Astrocyte (in vitro differentiated cells and primary cell): ENCODE measurements at regions not wholly inside any gene's neighbourhood (a gene's known extent, or its start where the extent isn't known, plus 50 kb on each side); places are given as distances from the start of the nearest gene placed in this dataset.
"Not testable (repeated sequence)": the region's sequence is repeated elsewhere in the genome, so short reads cannot be mapped to it uniquely, and the experiment has no call there.

ENCODE experiments used
- DNase-seq: peaks from one replicate; pipeline ENCODE4 v3.0.0-alpha.2; 2010; ENCODE audit warnings: low read depth
- FAIRE-seq: peaks from 2 replicates; lab custom pipeline; 2011; peaks lifted over from hg19 to GRCh38; lab: Jason Lieb, UNC
- H2AFZ ChIP-seq: 2 replicates; pipeline ENCODE4 v1.6.0; 2012; ENCODE audit warnings: low read depth, low read length, inconsistent platforms
- H3K27ac ChIP-seq: 2 replicates; pipeline ENCODE4 v1.5.1; 2011; ENCODE audit warnings: low read depth, low read length, inconsistent platforms
- H3K27me3 ChIP-seq: 2 replicates; pipeline ENCODE4 v1.6.0; 2011; ENCODE audit warnings: low read length, inconsistent platforms; ENCODE audit not compliant: insufficient read depth
- H3K36me3 ChIP-seq: 2 replicates; pipeline ENCODE4 v1.5.1; 2011; ENCODE audit warnings: low read length, inconsistent platforms; ENCODE audit not compliant: insufficient read depth
- H3K4me1 ChIP-seq: 2 replicates; pipeline ENCODE4 v1.5.1; 2011; ENCODE audit warnings: low read length, inconsistent platforms; ENCODE audit not compliant: insufficient read depth
- H3K4me2 ChIP-seq: 2 replicates; pipeline ENCODE4 v1.6.0; 2012; ENCODE audit warnings: low read length, inconsistent platforms
- H3K4me3 ChIP-seq: 2 replicates; pipeline ENCODE4 v1.5.1; 2011; ENCODE audit warnings: low read depth, mild to moderate bottlenecking, low read length, inconsistent platforms; ENCODE audit not compliant: insufficient read depth
- H3K79me2 ChIP-seq: 2 replicates; pipeline ENCODE4 v1.6.0; 2012; ENCODE audit warnings: mild to moderate bottlenecking, low read length, inconsistent platforms; ENCODE audit not compliant: insufficient read depth
- H3K9ac ChIP-seq: 2 replicates; pipeline ENCODE4 v1.6.0; 2012; ENCODE audit warnings: mild to moderate bottlenecking, low read length, inconsistent platforms
- H3K9me3 ChIP-seq: 2 replicates; pipeline ENCODE4 v1.5.1; 2012; ENCODE audit warnings: low read depth, mild to moderate bottlenecking, low read length, inconsistent platforms; ENCODE audit not compliant: insufficient read depth
- H4K20me1 ChIP-seq: 2 replicates; pipeline ENCODE4 v1.6.0; 2012; ENCODE audit warnings: low read length, inconsistent platforms; ENCODE audit not compliant: insufficient read depth
- H3K27ac Mint-ChIP-seq: one replicate; pipeline ENCODE4 v1.8.0; 2021; ENCODE audit warnings: mild to moderate bottlenecking, mixed read lengths; ENCODE audit not compliant: unreplicated experiment
- H3K27me3 Mint-ChIP-seq: one replicate; pipeline ENCODE4 v1.8.0; 2021; ENCODE audit warnings: low read depth, mixed read lengths; ENCODE audit not compliant: unreplicated experiment
- H3K36me3 Mint-ChIP-seq: one replicate; pipeline ENCODE4 v1.8.0; 2021; ENCODE audit warnings: low read depth, mixed read lengths; ENCODE audit not compliant: unreplicated experiment
- H3K4me1 Mint-ChIP-seq: one replicate; pipeline ENCODE4 v1.8.0; 2021; ENCODE audit warnings: low read depth, mixed read lengths; ENCODE audit not compliant: unreplicated experiment
- H3K4me3 Mint-ChIP-seq: one replicate; pipeline ENCODE4 v1.8.0; 2021; ENCODE audit warnings: mild to moderate bottlenecking, moderate library complexity, mixed read lengths; ENCODE audit not compliant: unreplicated experiment
- H3K9me3 Mint-ChIP-seq: one replicate; pipeline ENCODE4 v1.8.0; 2021; ENCODE audit warnings: mild to moderate bottlenecking, mixed read lengths; ENCODE audit not compliant: unreplicated experiment
- CTCF ChIP-seq: IDR thresholded peaks from 2 replicates; pipeline ENCODE4 v1.5.1; 2011; ENCODE audit warnings: low read depth, mild to moderate bottlenecking, inconsistent platforms, low read length, moderate library complexity; ENCODE audit not compliant: insufficient read depth
- EZH2 ChIP-seq: IDR thresholded peaks from 2 replicates; pipeline ENCODE4 v1.6.1; 2012; ENCODE audit warnings: mild to moderate bottlenecking, low read length, inconsistent platforms; ENCODE audit not compliant: insufficient read depth

DNA sequence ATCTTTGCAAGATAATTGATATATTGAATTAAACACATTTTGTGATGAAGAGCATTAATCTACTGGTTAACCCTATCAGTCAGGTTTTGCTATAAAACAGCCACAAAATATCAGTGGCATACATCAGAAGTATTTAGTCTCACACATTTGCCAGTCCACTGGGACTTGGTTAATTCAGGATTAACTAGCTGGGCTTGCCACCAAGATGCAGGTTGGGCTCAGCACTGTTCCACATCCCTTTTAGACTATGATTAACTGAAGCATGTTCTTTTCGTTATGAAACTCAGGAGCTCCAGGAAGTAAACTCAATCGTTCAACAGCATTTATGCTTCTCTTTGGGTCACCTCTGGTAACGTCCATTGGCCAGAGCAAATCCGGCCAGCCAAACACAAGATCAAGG is 538.1 kb upstream of the HS3ST1 start:
- Histone ChIP-seq H3K27me3 (no peaks in the 10 kb centered on the region), H4K20me1 (no peaks in the 10 kb centered on the region), H2AFZ (no peak overlapping the region), H3K4me3 (no peak overlapping the region), H3K4me2 (no peak overlapping the region), H3K9ac (no peak overlapping the region), H3K27ac (no peak overlapping the region), H3K9me3 (peaks cover 3% of the 10 kb centered on the region), H3K4me1 (no peaks in the 10 kb centered on the region), H3K79me2 (no peaks in the 10 kb centered on the region), H3K36me3 (no peaks in the 10 kb centered on the region)
- H3K27me3 Mint-ChIP-seq = no peaks in the 10 kb centered on the region
- no peaks in the 10 kb centered on the region for H3K36me3 Mint-ChIP-seq
- H3K4me1 Mint-ChIP-seq = no peaks in the 10 kb centered on the region
- FAIRE-seq (no peak), DNase-seq (no peak)
- H3K9me3 Mint-ChIP-seq = no peaks in the 10 kb centered on the region
- H3K4me3 Mint-ChIP-seq = no peak overlapping the region
- TF ChIP-seq EZH2 = no peak
- no peak for TF ChIP-seq CTCF
- no peak overlapping the region for H3K27ac Mint-ChIP-seq

DNA sequence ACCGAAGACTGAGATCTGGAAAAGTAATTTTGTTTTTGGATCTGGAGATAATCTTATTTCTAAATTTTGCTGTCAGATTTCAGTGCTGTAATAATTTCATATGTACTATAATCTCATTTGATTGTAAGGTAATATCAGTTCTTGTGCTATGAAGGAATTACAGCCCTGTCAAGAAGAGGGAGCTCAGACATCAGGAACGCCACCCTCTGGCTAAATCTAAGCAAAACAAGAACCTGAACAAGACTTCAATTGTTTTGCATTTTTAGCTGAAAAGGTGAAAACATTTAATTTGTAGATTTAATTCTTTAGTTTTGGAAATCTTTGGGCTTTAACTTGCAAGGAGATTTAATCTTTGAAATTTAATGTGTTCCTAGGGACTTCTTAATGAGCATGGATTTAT is 525.4 kb upstream of the HS3ST1 start:
- Histone ChIP-seq H3K4me2 (no peak overlapping the region), H4K20me1 (no peaks in the 10 kb centered on the region), H3K9ac (no peak overlapping the region), H3K36me3 (no peaks in the 10 kb centered on the region), H3K27me3 (no peaks in the 10 kb centered on the region), H3K79me2 (no peaks in the 10 kb centered on the region), H3K9me3 (no peaks in the 10 kb centered on the region), H2AFZ (no peak overlapping the region), H3K4me1 (no peaks in the 10 kb centered on the region), H3K4me3 (no peak overlapping the region), H3K27ac (no peak overlapping the region)
- FAIRE-seq (no peak), DNase-seq (no peak)
- Mint-ChIP-seq H3K36me3 (no peaks in the 10 kb centered on the region), H3K4me1 (no peaks in the 10 kb centered on the region), H3K4me3 (no peak overlapping the region), H3K9me3 (no peaks in the 10 kb centered on the region), H3K27me3 (no peaks in the 10 kb centered on the region), H3K27ac (no peak overlapping the region)
- TF ChIP-seq CTCF (peak; percentile 29), EZH2 (no peak)

GRCh38 chr4:11949355-11949754 is 520.7 kb upstream of the HS3ST1 start:
- Histone ChIP-seq H3K9ac (no peak overlapping the region), H2AFZ (no peak overlapping the region), H3K4me3 (no peak overlapping the region), H3K36me3 (no peaks in the 10 kb centered on the region), H3K27me3 (no peaks in the 10 kb centered on the region), H3K9me3 (no peaks in the 10 kb centered on the region), H3K4me1 (no peaks in the 10 kb centered on the region), H3K79me2 (no peaks in the 10 kb centered on the region), H3K4me2 (no peak overlapping the region), H4K20me1 (no peaks in the 10 kb centered on the region), H3K27ac (no peak overlapping the region)
- no peak for DNase-seq
- Mint-ChIP-seq H3K9me3 (no peaks in the 10 kb centered on the region), H3K4me1 (no peaks in the 10 kb centered on the region), H3K4me3 (no peak overlapping the region), H3K27me3 (no peaks in the 10 kb centered on the region), H3K27ac (no peak overlapping the region), H3K36me3 (no peaks in the 10 kb centered on the region)
- TF ChIP-seq EZH2 = no peak
- no peak for TF ChIP-seq CTCF
- FAIRE-seq = no peak

GRCh38 chr4:11947629-11948028 is 518.9 kb upstream of the HS3ST1 start:
- H3K4me1 Mint-ChIP-seq, H3K36me3 Mint-ChIP-seq, H3K27me3 Mint-ChIP-seq, H3K9me3 ChIP-seq, H3K9me3 Mint-ChIP-seq, H3K9ac ChIP-seq, H3K4me3 Mint-ChIP-seq, H3K27me3 ChIP-seq, H3K27ac ChIP-seq, FAIRE-seq, H3K4me3 ChIP-seq, H3K79me2 ChIP-seq, H3K36me3 ChIP-seq, H3K27ac Mint-ChIP-seq, H4K20me1 ChIP-seq, DNase-seq, H2AFZ ChIP-seq, H3K4me2 ChIP-seq, H3K4me1 ChIP-seq: not testable (repeated sequence)
